CD4-positive, alpha-beta T cell treated with Interleukin-4 for 1 hour (primary cell): ENCODE measurements at regions not wholly inside any gene's neighbourhood (a gene's known extent, or its start where the extent isn't known, plus 50 kb on each side); places are given as distances from the start of the nearest gene placed in this dataset.
"Not testable (repeated sequence)": the region's sequence is repeated elsewhere in the genome, so short reads cannot be mapped to it uniquely, and the experiment has no call there.

ENCODE experiments used
- DNase-seq, 2 donors: peaks; one replicate each; pipeline ENCODE4 v3.0.0-alpha.2; 2020 to 2022

- DNase-seq, result no peak
Measured at GRCh38 chr10:93222211-93222754, 148.6 kb downstream of the CYP26A1 start.

DNA sequence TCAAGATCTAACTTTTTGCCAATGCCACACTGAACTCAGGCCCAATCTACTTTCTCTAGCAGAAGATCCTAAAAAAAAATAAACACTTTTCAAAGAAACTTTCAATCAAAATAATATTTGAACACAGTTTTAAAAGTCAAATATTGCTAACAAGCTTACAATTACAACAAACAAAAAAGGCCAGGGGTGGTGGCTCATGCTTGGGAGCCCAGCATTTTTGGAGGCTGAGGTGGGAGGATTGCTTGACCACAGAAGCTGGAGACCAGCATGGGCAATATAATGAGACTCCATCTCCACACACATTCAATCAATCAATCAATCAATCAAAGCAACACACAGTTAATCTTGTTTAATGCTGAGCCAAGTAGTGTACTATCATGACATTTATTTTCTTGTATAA is 149.2 kb downstream of the CYP26A1 start:
- no peak for DNase-seq

DNA sequence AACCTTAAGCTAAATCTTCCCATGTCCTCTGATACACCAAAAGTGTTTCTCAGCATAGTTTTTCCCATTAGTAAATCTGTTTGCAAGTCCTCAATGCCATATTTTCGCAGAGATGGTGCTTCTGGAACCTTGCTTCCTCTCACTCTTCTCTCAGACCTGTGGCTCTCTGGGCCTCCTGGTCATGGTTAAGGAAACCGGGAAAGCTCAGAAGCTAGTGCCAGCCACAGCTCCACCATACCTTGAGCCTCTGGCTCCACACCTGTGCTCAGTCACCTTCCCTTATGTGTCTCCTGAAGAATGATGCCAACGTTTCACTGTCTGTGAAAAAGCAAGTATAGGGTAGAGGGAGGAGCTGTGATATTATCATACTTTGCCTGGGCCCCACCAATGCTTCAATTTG is 149.6 kb downstream of the CYP26A1 start:
- DNase-seq, result no peak

GRCh38 chr10:93224005-93224779 is 150.5 kb downstream of the CYP26A1 start:
- DNase-seq, result no peak

DNA sequence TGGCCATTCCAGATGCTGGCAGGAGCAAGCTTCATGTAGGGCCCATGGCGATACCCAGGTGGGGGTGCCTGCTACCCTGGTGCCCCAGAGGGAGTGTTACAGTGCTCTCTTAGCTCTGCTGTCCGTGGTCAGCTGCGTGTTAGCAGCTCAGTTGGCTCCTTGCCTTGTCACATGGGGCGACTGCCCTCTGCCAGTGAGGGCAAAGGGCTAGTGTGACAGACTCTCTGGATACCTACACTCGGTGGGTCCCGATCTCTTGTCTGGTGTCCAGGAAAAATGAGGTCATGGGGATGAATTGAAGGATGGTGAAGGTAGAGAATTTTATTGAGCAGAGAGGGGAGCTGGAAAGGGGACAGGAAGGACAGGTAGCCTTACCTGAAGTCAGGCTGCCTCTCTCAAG is 152.2 kb downstream of the CYP26A1 start:
- no peak for DNase-seq

GRCh38 chr10:93226619-93227018 is 152.9 kb downstream of the CYP26A1 start:
- no peak for DNase-seq

DNA sequence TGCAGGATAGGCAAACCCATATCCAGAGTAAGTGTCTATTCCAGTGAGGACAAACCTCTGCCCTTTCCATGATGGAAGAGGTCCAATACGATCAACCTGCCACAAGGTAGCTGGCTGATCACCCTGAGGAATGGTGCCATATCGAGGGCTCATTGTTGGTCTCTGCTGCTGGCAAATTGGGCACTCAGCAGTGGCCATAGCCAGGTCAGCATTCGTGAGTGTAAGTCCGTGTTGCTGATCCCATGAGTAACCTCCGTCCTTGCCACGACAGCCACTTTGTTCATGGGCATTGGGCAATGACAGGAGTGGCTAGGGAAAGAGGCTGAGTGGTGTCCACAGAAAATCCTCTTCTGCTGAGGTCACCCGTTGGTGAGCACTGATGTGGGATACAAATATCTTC is 156.9 kb downstream of the CYP26A1 start:
- DNase-seq, result not testable (repeated sequence)

GRCh38 chr10:93232159-93232558 is 158.5 kb downstream of the CYP26A1 start:
- DNase-seq, result not testable (repeated sequence)

DNA sequence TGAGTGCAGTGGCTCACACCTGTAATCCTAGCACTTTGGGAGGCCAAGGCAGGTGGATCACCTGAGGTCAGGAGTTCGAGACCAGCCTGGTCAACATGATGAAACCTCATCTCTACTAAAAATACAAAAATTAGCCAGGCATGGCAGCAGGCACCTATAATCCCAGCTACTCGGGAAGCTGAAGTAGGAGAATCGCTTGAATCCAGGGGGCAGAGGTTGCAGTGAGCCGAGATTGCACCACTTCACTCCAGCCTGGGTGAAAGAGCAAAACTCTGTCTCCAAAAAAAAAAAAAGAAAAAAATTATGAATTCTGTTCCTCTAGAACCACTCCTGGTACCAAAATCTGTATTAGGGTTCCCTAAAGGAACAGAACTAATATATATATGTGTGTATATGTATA is 161.2 kb downstream of the CYP26A1 start:
- DNase-seq, result not testable (repeated sequence)

DNA sequence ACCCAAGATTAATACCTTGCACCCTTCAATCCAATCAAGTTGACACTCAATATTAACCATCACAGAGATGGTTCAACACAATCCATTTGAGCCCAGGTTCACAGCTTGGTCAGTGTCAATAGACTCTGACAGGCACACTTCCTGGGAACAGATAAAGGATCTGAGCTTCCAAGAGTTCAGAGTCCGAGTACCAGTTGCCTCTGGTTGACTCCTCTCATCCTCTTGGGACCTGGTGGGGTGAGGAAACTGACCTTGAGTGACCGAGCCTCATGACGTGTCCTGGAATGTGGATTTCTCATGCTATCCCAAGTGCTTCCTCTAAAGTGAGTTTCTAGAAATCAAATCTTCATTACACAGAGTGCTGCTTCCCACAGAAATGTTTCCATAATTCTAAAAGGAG is 162.0 kb downstream of the CYP26A1 start:
- no peak for DNase-seq

- no peak for DNase-seq
Measured at GRCh38 chr10:93236393-93237040, 162.8 kb downstream of the CYP26A1 start.

GRCh38 chr10:93245147-93245546 is 171.5 kb downstream of the CYP26A1 start:
- no peak for DNase-seq

GRCh38 chr10:93245779-93246178 is 172.1 kb downstream of the CYP26A1 start:
- no peak for DNase-seq

DNA sequence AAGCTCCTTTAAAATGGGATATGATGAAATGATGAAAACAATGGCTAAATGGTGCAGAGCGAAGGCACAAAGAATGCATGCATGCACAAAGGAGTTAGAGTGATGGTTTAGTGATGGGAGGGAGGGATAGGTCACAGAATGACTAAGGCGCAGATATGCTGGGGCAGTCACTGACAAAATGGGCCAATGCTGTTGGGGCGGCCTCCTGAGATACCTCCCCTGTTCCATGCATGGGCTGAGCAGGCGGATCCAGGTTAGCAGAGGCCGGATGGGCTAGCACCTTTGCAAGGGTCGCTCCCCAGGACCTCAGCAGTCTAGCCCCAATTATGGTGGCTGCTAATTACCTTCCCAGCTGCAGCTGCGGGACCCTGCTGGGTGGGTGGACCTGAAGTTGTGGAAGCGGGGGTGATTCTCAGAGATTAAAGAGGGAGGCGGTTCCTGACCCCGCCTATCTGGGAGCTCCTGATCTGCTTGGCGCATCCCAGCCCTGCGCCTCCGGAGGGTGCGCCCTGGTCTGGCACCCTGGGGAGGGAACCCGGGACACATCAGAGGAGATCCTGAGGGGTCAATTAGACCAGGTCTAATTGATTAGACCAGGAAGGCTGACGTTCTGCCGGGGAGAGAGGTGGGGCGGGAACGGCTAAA is 175.0 kb downstream of the CYP26A1 start:
- DNase-seq, result no peak

- no peak for DNase-seq
Measured at GRCh38 chr10:93250010-93250409, 176.3 kb downstream of the CYP26A1 start.

GRCh38 chr10:93254180-93254853 is 180.6 kb downstream of the CYP26A1 start:
- no peak for DNase-seq

GRCh38 chr10:93255546-93255945 is 181.9 kb downstream of the CYP26A1 start:
- DNase-seq, result no peak
